22Rv1 (cell line): ENCODE measurements at regions not wholly inside any gene's neighbourhood (a gene's known extent, or its start where the extent isn't known, plus 50 kb on each side); places are given as distances from the start of the nearest gene placed in this dataset.

Experiments used
- CTCF ChIP-seq: fragments of 450-650 bp; IDR thresholded peaks from 2 replicates; pipeline ENCODE4 v1.5.1; 2017; ENCODE audit warnings: mild to moderate bottlenecking
- ZFX ChIP-seq: fragments of 450-650 bp; IDR thresholded peaks from 2 replicates; pipeline ENCODE4 v1.6.1; 2017; ENCODE audit warnings: antibody characterized with exemption, borderline replicate concordance

GRCh38 chr10:44243851-44244510, 140.9 kb downstream of the CXCL12 start:
- no peak for TF ChIP-seq CTCF
- TF ChIP-seq ZFX, result no peak
